SK-N-SH treated with all-trans-retinoic acid at 6 μM for 48 hours (cell line): ENCODE measurements at regions not wholly inside any gene's neighbourhood (a gene's known extent, or its start where the extent isn't known, plus 50 kb on each side); places are given as distances from the start of the nearest gene placed in this dataset.

Source experiments
- ATAC-seq: fragments of 200-7000 bp; cut with Tn5 transposase; 3 replicates; pipeline ENCODE4 v1.9.1; 2020; ENCODE audit warnings: mild to moderate bottlenecking, moderate library complexity
- ARNTL ChIP-seq: fragments of 450-650 bp; formaldehyde crosslinking; IDR thresholded peaks from 2 replicates; pipeline ENCODE4 v1.5.0; 2020; ENCODE audit warnings: low read depth, mild to moderate bottlenecking, moderate library complexity, borderline replicate concordance
- BACH2 ChIP-seq: fragments of 250-450 bp; sonication (Bioruptor Pico); IDR thresholded peaks from 2 replicates; pipeline ENCODE4 v1.9.0; 2021; ENCODE audit warnings: mild to moderate bottlenecking, borderline replicate concordance
- CREB5 ChIP-seq: fragments of 250-450 bp; sonication (Bioruptor Pico); IDR thresholded peaks from 2 replicates; pipeline ENCODE4 v1.5.1; 2020; ENCODE audit warnings: low read depth, mild to moderate bottlenecking, moderate library complexity
- CSDC2 ChIP-seq: fragments of 250-450 bp; sonication (Bioruptor Pico); IDR thresholded peaks from 2 replicates; pipeline ENCODE4 v1.5.0; 2020; ENCODE audit warnings: mild to moderate bottlenecking, moderate library complexity
- CSRNP3 ChIP-seq: fragments of 250-450 bp; sonication (Bioruptor Pico); IDR thresholded peaks from 2 replicates; pipeline ENCODE4 v1.5.1; 2021; ENCODE audit warnings: mild to moderate bottlenecking, moderate library complexity
- ESRRG ChIP-seq: fragments of 250-450 bp; sonication (Bioruptor Pico); IDR thresholded peaks from 2 replicates; pipeline ENCODE4 v1.6.1; 2021; ENCODE audit warnings: mild to moderate bottlenecking
- GLIS3 ChIP-seq: fragments of 250-450 bp; sonication (Bioruptor Pico); IDR thresholded peaks from 2 replicates; pipeline ENCODE4 v1.5.0; 2020; ENCODE audit warnings: mild to moderate bottlenecking, moderate library complexity
- ISL1 ChIP-seq: fragments of 250-450 bp; sonication (Bioruptor Pico); IDR thresholded peaks from 2 replicates; pipeline ENCODE4 v2.1.2; 2022; ENCODE audit warnings: mild to moderate bottlenecking, moderate library complexity
- OSR1 ChIP-seq: fragments of 250-450 bp; sonication (Bioruptor Pico); IDR thresholded peaks from 2 replicates; pipeline ENCODE4 v1.8.0; 2022; ENCODE audit warnings: moderate library complexity, mild to moderate bottlenecking, inconsistent platforms
- PATZ1 ChIP-seq: fragments of 250-450 bp; sonication (Bioruptor Pico); IDR thresholded peaks from 2 replicates; pipeline ENCODE4 v1.8.0; 2020; ENCODE audit warnings: mild to moderate bottlenecking, moderate library complexity, borderline replicate concordance
- POU6F1 ChIP-seq: fragments of 250-450 bp; sonication (Bioruptor Pico); IDR thresholded peaks from 2 replicates; pipeline ENCODE4 v1.8.0; 2021; ENCODE audit warnings: low read depth, mild to moderate bottlenecking, moderate library complexity, borderline replicate concordance
- PPARA ChIP-seq: fragments of 250-450 bp; sonication (Bioruptor Pico); IDR thresholded peaks from 2 replicates; pipeline ENCODE4 v1.5.0; 2020; ENCODE audit warnings: mild to moderate bottlenecking, borderline replicate concordance
- RARB ChIP-seq: fragments of 250-450 bp; sonication (Bioruptor Pico); IDR thresholded peaks from 2 replicates; pipeline ENCODE4 v1.8.0; 2021; ENCODE audit warnings: mild to moderate bottlenecking, moderate library complexity
- SNAI2 ChIP-seq: fragments of 250-450 bp; sonication (Bioruptor Pico); IDR thresholded peaks from 2 replicates; pipeline ENCODE4 v1.5.0; 2020; ENCODE audit warnings: mild to moderate bottlenecking, moderate library complexity
- TCF4 ChIP-seq: fragments of 250-450 bp; sonication (Bioruptor Pico); IDR thresholded peaks from 2 replicates; pipeline ENCODE4 v1.8.0; 2021; ENCODE audit warnings: mild to moderate bottlenecking, moderate library complexity, borderline replicate concordance
- TOX ChIP-seq: fragments of 250-450 bp; sonication (Bioruptor Pico); IDR thresholded peaks from 2 replicates; pipeline ENCODE4 v1.8.0; 2021; ENCODE audit warnings: mild to moderate bottlenecking, moderate library complexity, borderline replicate concordance
- TSHZ2 ChIP-seq: fragments of 250-450 bp; sonication (Bioruptor Pico); IDR thresholded peaks from 2 replicates; pipeline ENCODE4 v1.5.0; 2020; ENCODE audit warnings: mild to moderate bottlenecking, moderate library complexity
- ZC3H10 ChIP-seq: fragments of 250-450 bp; sonication (Bioruptor Pico); IDR thresholded peaks from 2 replicates; pipeline ENCODE4 v1.5.1; 2021; ENCODE audit warnings: mild to moderate bottlenecking, moderate library complexity
- ZFP30 ChIP-seq: fragments of 450-650 bp; formaldehyde crosslinking; IDR thresholded peaks from 2 replicates; pipeline ENCODE4 v1.5.0; 2022; ENCODE audit warnings: mild to moderate bottlenecking, moderate library complexity
- ZNF565 ChIP-seq: fragments of 450-650 bp; formaldehyde crosslinking; conservative IDR thresholded peaks from 2 replicates; pipeline ENCODE4 v1.5.0; 2020; ENCODE audit warnings: low read depth, mild to moderate bottlenecking, moderate library complexity
- ZNF70 ChIP-seq: fragments of 450-650 bp; formaldehyde crosslinking; IDR thresholded peaks from 2 replicates; pipeline ENCODE4 v1.5.0; 2020; ENCODE audit warnings: mild to moderate bottlenecking, moderate library complexity
- ZNF8 ChIP-seq: fragments of 450-650 bp; formaldehyde crosslinking; IDR thresholded peaks from 2 replicates; pipeline ENCODE4 v1.5.0; 2020; ENCODE audit warnings: mild to moderate bottlenecking, moderate library complexity

- no peak for ATAC-seq
- TF ChIP-seq SNAI2 (CRISPR knock-in tag) (no peak), ARNTL (CRISPR knock-in tag) (no peak), ZC3H10 (CRISPR knock-in tag) (no peak), PPARA (CRISPR knock-in tag) (no peak), RARB (CRISPR knock-in tag) (no peak)
- TF ChIP-seq, all 23 proteins: peak for 0
Measured at GRCh38 chr5:40356248-40356647, 323.5 kb upstream of the PTGER4 start.

- ATAC-seq, result no peak
- TF ChIP-seq ZC3H10 (CRISPR knock-in tag) (no peak), CREB5 (CRISPR knock-in tag) (no peak), ZNF70 (no peak), ISL1 (CRISPR knock-in tag) (no peak), ZNF565 (no peak), OSR1 (no peak), PPARA (CRISPR knock-in tag) (no peak), CSRNP3 (CRISPR knock-in tag) (no peak), ARNTL (CRISPR knock-in tag) (no peak), TCF4 (CRISPR knock-in tag) (no peak), ZNF8 (no peak), ZFP30 (no peak), POU6F1 (CRISPR knock-in tag) (no peak), BACH2 (CRISPR knock-in tag) (no peak), PATZ1 (CRISPR knock-in tag) (no peak), TOX (CRISPR knock-in tag) (no peak), ESRRG (CRISPR knock-in tag) (no peak), TSHZ2 (CRISPR knock-in tag) (no peak), RARB (CRISPR knock-in tag) (no peak), CSDC2 (CRISPR knock-in tag) (no peak)
Measured at GRCh38 chr5:40355846-40356245, 323.9 kb upstream of the PTGER4 start.

GRCh38 chr5:40355181-40355580 is 324.5 kb upstream of the PTGER4 start:
- no peak for ATAC-seq
- TF ChIP-seq CREB5 (CRISPR knock-in tag) (no peak), GLIS3 (CRISPR knock-in tag) (no peak), ZNF70 (no peak), ZC3H10 (CRISPR knock-in tag) (no peak), ZNF8 (no peak), SNAI2 (CRISPR knock-in tag) (no peak), ISL1 (CRISPR knock-in tag) (no peak), TSHZ2 (CRISPR knock-in tag) (no peak), TCF4 (CRISPR knock-in tag) (no peak), PPARA (CRISPR knock-in tag) (no peak), TOX (CRISPR knock-in tag) (no peak), POU6F1 (CRISPR knock-in tag) (no peak), ESRRG (CRISPR knock-in tag) (no peak), RARB (CRISPR knock-in tag) (no peak)
